OCI-LY3 (cell line): ENCODE measurements at regions not wholly inside any gene's neighbourhood (a gene's known extent, or its start where the extent isn't known, plus 50 kb on each side); places are given as distances from the start of the nearest gene placed in this dataset.

ENCODE experiments used
- CTCF ChIP-seq: fragments of 200-600, 300-600 bp; sonication (generic); IDR thresholded peaks from 2 replicates; pipeline ENCODE4 v1.5.1; 2014; ENCODE audit warnings: antibody characterized with exemption, low read length, low read depth
- EZH2phosphoT487 ChIP-seq: fragments of 200-600 bp; shearing (Covaris generic); IDR thresholded peaks from 2 replicates; pipeline ENCODE4 v1.6.1; 2018; ENCODE audit warnings: antibody characterized with exemption, mixed run types, low read depth

GRCh38 chr21:31564439-31564838, 95.1 kb upstream of the SOD1 start:
- TF ChIP-seq CTCF (no peak), EZH2phosphoT487 (no peak)
